Hepatocyte (in vitro differentiated cells): ENCODE measurements at regions not wholly inside any gene's neighbourhood (a gene's known extent, or its start where the extent isn't known, plus 50 kb on each side); places are given as distances from the start of the nearest gene placed in this dataset.

Experiments used
- DNase-seq: peaks from one replicate; pipeline ENCODE4 v3.0.0-alpha.2; 2016; ENCODE audit warnings: low spot score
- H2AFZ ChIP-seq: fragments of 200-600 bp; sonication (generic); 2 replicates; pipeline ENCODE4 v1.6.0; 2016; ENCODE audit warnings: antibody characterized with exemption, mild to moderate bottlenecking
- H3K27ac ChIP-seq: fragments of 200-600 bp; sonication (generic); 2 replicates; pipeline ENCODE4 v1.5.1; 2016; ENCODE audit warnings: mild to moderate bottlenecking
- H3K27me3 ChIP-seq: fragments of 200-600 bp; sonication (generic); 2 replicates; pipeline ENCODE4 v1.6.1; 2016
- H3K36me3 ChIP-seq: fragments of 200-600 bp; sonication (generic); replicated peaks from 2 replicates; pipeline ENCODE4 v1.5.1; 2016; ENCODE audit warnings: low read depth; ENCODE audit not compliant: insufficient read depth
- H3K4me1 ChIP-seq: fragments of 200-600 bp; sonication (generic); 2 replicates; pipeline ENCODE4 v1.5.1; 2016; ENCODE audit warnings: mild to moderate bottlenecking, moderate library complexity; ENCODE audit not compliant: insufficient read depth
- H3K4me2 ChIP-seq: fragments of 200-600 bp; sonication (generic); 2 replicates; pipeline ENCODE4 v1.6.0; 2016
- H3K4me3 ChIP-seq: fragments of 200-600 bp; sonication (generic); 2 replicates; pipeline ENCODE4 v1.5.1; 2016; ENCODE audit warnings: mild to moderate bottlenecking
- H3K79me2 ChIP-seq: fragments of 200-600 bp; sonication (generic); 2 replicates; pipeline ENCODE4 v1.6.0; 2017; ENCODE audit warnings: mild to moderate bottlenecking
- H3K9me2 ChIP-seq: fragments of 200-600 bp; sonication (generic); replicated peaks from 2 replicates; pipeline ENCODE4 v1.6.0; 2017; ENCODE audit warnings: mild to moderate bottlenecking; ENCODE audit not compliant: insufficient read depth
- H3K9me3 ChIP-seq: fragments of 200-600 bp; sonication (generic); 2 replicates; pipeline ENCODE4 v1.5.1; 2016; ENCODE audit warnings: low read depth, mild to moderate bottlenecking
- H4K20me1 ChIP-seq: fragments of 200-600 bp; sonication (generic); 2 replicates; pipeline ENCODE4 v1.6.0; 2016; ENCODE audit warnings: mild to moderate bottlenecking; ENCODE audit not compliant: insufficient read depth, poor library complexity, severe bottlenecking
- EZH2 ChIP-seq: fragments of 200-600 bp; sonication (generic); IDR thresholded peaks from 2 replicates; pipeline ENCODE4 v1.6.1; 2016; ENCODE audit warnings: antibody characterized with exemption, mild to moderate bottlenecking, borderline replicate concordance
- EZH2phosphoT487 ChIP-seq: fragments of 200-600 bp; sonication (generic); IDR thresholded peaks from one replicate; pipeline ENCODE4 v1.6.1; 2018; ENCODE audit warnings: antibody characterized with exemption, mild to moderate bottlenecking, low read depth, moderate library complexity; ENCODE audit not compliant: unreplicated experiment, severe bottlenecking
- WGBS: methylation state at CpG from one replicate; pipeline ENCODE4 v1.1.6; 2016; ENCODE audit warnings: low lambda C conversion rate; ENCODE audit errors: missing lambda C conversion rate; 5-methylcytosine and 5-hydroxymethylcytosine counted together
- TF ChIP-seq, protein P1 (sequence below): fragments of 200-600 bp; sonication (generic); IDR thresholded peaks from 2 replicates; pipeline ENCODE4 v1.5.1; 2016; ENCODE audit warnings: antibody characterized with exemption, mild to moderate bottlenecking; ENCODE audit not compliant: poor library complexity

DNA sequence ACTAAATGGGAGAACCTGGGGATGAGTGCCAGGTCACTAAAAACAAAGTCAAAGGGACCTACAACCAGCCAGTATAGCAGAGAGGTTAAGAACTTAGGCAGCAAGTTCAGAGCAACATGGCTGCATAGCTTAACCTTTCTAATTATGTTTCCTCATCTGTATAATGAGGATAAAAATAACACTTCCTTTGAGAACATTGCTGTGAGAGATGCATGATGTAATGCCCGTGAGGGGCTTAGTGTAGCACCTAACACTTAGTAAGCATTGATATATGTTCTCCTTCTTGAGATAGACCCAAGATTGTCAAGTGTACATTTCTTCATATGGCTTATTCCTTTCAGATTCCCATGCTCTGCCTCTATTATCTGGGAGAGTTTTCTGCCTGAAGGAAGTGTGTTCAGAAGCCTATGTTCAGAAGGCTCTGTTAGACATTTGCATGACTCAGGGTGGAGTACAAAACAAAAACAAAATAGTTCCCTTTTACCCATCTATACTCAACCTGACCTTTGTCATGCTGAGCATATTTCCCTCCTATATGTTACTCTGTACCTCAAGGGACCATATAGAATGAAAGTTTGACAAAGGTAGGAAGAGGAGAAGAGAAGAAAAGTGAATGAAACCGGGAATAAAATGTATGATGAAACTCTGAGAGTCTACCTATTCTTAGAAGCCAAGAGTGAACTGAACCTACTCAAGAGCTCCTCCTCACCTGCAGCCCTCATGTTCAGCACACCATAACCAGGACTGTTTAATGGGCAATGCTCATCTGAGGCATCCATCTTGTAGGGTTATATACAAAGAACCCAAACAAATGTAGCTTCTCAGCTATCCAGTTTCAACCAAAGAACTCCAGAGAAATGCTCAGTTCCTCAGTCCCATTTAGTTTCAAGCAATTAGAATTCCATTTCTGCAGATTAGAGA, 70.7 kb upstream of the KCNMB2 start:
- no peak overlapping the region for H3K27ac ChIP-seq
- no peaks in the 10 kb centered on the region for H3K9me3 ChIP-seq
- no peaks in the 10 kb centered on the region for H3K27me3 ChIP-seq
- H3K36me3 ChIP-seq: no peaks in the 10 kb centered on the region
- TF ChIP-seq, protein P1, sequence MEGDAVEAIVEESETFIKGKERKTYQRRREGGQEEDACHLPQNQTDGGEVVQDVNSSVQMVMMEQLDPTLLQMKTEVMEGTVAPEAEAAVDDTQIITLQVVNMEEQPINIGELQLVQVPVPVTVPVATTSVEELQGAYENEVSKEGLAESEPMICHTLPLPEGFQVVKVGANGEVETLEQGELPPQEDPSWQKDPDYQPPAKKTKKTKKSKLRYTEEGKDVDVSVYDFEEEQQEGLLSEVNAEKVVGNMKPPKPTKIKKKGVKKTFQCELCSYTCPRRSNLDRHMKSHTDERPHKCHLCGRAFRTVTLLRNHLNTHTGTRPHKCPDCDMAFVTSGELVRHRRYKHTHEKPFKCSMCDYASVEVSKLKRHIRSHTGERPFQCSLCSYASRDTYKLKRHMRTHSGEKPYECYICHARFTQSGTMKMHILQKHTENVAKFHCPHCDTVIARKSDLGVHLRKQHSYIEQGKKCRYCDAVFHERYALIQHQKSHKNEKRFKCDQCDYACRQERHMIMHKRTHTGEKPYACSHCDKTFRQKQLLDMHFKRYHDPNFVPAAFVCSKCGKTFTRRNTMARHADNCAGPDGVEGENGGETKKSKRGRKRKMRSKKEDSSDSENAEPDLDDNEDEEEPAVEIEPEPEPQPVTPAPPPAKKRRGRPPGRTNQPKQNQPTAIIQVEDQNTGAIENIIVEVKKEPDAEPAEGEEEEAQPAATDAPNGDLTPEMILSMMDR: no peak
- TF ChIP-seq EZH2: no peak
- no peak for TF ChIP-seq EZH2phosphoT487
- no peaks in the 10 kb centered on the region for H3K79me2 ChIP-seq
- no peaks in the 10 kb centered on the region for H3K4me1 ChIP-seq
- no peak for DNase-seq
- H3K4me3 ChIP-seq: no peak overlapping the region
- no peak overlapping the region for H2AFZ ChIP-seq
- no peaks in the 10 kb centered on the region for H4K20me1 ChIP-seq
- H3K4me2 ChIP-seq: no peak overlapping the region
- 77% methylated on average over 2 of the region's 2 CpGs for WGBS
- H3K9me2 ChIP-seq: no peaks in the 10 kb centered on the region

DNA sequence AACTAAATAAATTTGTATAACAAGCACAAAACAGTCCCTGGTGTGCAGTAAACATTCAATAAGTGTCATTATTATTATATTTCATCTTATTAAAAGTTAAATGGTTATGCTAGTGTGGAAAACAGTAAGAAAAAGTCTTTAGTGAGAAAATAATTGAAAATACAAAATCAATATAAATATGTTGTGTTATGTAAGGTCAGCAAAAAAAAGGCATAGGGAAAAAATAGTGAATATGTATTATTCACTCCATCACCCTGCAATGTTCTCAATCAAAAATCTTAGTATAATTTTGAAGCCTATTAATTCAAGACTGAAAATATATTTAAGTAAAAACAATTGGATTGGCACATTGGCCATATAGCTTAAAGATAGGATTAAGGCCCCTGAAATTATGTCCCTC, 63.3 kb upstream of the KCNMB2 start:
- no peaks in the 10 kb centered on the region for H3K27me3 ChIP-seq

DNA sequence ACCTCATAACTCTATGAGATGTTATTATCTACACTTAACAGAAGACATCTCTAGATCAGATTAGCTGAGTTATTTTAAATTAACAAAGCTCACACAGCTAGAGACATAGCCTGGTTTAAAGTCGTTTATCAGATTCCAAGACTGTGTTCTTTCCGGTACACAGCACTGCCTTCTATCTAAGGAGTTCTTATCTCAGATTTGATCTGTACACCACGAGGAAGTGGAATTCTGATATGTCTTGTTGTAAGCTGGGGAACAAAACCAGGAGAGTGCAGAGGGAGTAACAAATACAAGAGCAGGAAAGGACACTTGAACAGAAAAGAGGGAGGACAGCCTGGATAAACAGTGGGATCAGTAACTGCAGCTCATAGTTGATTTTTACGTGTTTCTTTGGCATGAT, 61.7 kb upstream of the KCNMB2 start:
- H3K36me3 ChIP-seq: no peaks in the 10 kb centered on the region
- no peaks in the 10 kb centered on the region for H4K20me1 ChIP-seq
- TF ChIP-seq EZH2phosphoT487 (no peak), EZH2 (no peak)
- TF ChIP-seq, protein P1: no peak
- no peaks in the 10 kb centered on the region for H3K4me1 ChIP-seq
- H3K79me2 ChIP-seq: no peaks in the 10 kb centered on the region
- H3K27ac ChIP-seq: no peak overlapping the region
- DNase-seq: no peak
- WGBS: 25% methylated on average over 4 of the region's 4 CpGs
- no peak overlapping the region for H3K4me3 ChIP-seq
- no peaks in the 10 kb centered on the region for H3K9me3 ChIP-seq
- H3K27me3 ChIP-seq: no peaks in the 10 kb centered on the region
- no peak overlapping the region for H3K4me2 ChIP-seq
- H3K9me2 ChIP-seq: no peaks in the 10 kb centered on the region
- no peak overlapping the region for H2AFZ ChIP-seq

More for the DNA sequence above, 63.3 kb upstream of the KCNMB2 start:
- H3K4me3 ChIP-seq: no peak overlapping the region
- no peak overlapping the region for H3K27ac ChIP-seq
- DNase-seq: no peak
- no peaks in the 10 kb centered on the region for H4K20me1 ChIP-seq
- no peak overlapping the region for H2AFZ ChIP-seq
- no peaks in the 10 kb centered on the region for H3K79me2 ChIP-seq
- no peaks in the 10 kb centered on the region for H3K9me3 ChIP-seq
- H3K4me2 ChIP-seq: no peak overlapping the region
- H3K4me1 ChIP-seq: no peaks in the 10 kb centered on the region
- no peaks in the 10 kb centered on the region for H3K9me2 ChIP-seq
- TF ChIP-seq EZH2 (no peak), EZH2phosphoT487 (no peak)
- TF ChIP-seq, protein P1: no peak
- no peaks in the 10 kb centered on the region for H3K36me3 ChIP-seq
